H54 (cell line): ENCODE measurements at regions not wholly inside any gene's neighbourhood (a gene's known extent, or its start where the extent isn't known, plus 50 kb on each side); places are given as distances from the start of the nearest gene placed in this dataset.

ENCODE experiments used
- DNase-seq: peaks from one replicate; pipeline ENCODE4 v3.0.0; 2011; ENCODE audit warnings: low spot score, mixed read lengths; ENCODE audit not compliant: insufficient read length
- FAIRE-seq: peaks from 3 replicates; lab custom pipeline; 2011; peaks lifted over from hg19 to GRCh38; lab: Jason Lieb, UNC
- POLR2A ChIP-seq: IDR thresholded peaks from 2 replicates; pipeline ENCODE4 v1.6.1; 2011; ENCODE audit warnings: low read depth, mild to moderate bottlenecking, low read length

DNA sequence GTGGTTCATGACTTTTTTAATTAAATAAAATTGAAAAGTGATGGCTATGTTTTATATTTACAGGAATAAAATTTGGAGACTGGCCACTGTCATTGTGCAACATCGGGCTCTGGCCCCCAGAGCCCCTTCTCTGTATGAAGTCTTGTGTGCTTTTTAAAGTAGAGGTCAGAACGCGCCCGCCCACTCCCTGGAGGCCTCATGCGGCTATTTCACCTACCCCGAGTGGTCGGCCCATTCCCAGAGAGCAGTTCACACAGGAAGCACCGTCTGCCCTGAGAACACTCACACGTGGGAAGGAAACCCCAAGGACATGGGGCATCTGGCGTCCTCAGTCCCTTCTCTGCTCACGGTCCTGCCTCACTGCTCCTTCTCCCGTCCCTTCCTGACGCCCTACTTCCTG, 296.9 kb upstream of the SALL3 start:
- DNase-seq (no peak), FAIRE-seq (no peak)
- TF ChIP-seq POLR2A = no peak

- TF ChIP-seq POLR2A = no peak
- no peak for FAIRE-seq
Measured at GRCh38 chr18:78683191-78684010, 296.2 kb upstream of the SALL3 start.

GRCh38 chr18:78685250-78685979, 294.2 kb upstream of the SALL3 start:
- no peak for DNase-seq
- no peak for FAIRE-seq
- no peak for TF ChIP-seq POLR2A

More at GRCh38 chr18:78683191-78684010, 296.2 kb upstream of the SALL3 start:
- DNase-seq = no peak

- no peak for FAIRE-seq
- no peak for TF ChIP-seq POLR2A
- DNase-seq = no peak
Measured at GRCh38 chr18:78685980-78686530, 293.6 kb upstream of the SALL3 start.

DNA sequence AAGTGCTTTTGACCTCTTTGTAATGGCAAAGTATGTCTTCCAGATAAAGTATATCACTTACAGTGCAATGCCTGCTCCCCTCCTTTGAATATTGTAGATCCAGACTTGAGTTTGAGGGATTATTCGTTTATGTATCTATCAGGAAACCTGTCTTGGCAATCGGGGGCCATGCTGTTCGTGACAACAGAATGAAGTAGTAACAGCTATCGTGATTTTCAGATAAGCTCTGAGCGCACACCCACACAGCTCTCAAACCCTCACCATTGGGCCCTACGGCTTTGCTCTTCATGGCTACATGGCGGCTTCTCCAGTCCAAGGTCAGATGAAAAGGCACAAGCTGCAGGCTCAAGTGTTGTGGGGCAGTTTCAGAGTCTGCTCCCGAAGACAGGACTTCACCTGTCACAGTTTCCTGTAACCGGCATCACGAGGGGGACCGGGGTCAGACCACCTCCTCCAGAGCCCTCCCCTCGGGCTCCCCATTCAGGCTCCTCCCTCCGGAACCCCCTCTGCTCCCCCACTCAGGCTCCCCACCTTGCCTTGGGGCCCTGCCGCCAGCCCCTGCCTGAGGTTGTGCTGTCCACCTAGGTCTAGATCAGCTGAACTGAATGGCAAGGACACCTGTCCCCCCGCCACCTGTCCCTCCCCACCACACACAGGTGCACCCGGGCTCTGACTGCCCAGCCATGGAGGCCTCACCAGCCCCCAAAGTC, 292.5 kb upstream of the SALL3 start:
- TF ChIP-seq POLR2A = no peak
- DNase-seq = no peak
- FAIRE-seq = no peak

- DNase-seq = no peak
- FAIRE-seq = no peak
- TF ChIP-seq POLR2A = no peak
Measured at GRCh38 chr18:78687736-78688135, 291.9 kb upstream of the SALL3 start.

GRCh38 chr18:78688249-78688648, 291.4 kb upstream of the SALL3 start:
- no peak for TF ChIP-seq POLR2A
- FAIRE-seq (no peak), DNase-seq (no peak)

DNA sequence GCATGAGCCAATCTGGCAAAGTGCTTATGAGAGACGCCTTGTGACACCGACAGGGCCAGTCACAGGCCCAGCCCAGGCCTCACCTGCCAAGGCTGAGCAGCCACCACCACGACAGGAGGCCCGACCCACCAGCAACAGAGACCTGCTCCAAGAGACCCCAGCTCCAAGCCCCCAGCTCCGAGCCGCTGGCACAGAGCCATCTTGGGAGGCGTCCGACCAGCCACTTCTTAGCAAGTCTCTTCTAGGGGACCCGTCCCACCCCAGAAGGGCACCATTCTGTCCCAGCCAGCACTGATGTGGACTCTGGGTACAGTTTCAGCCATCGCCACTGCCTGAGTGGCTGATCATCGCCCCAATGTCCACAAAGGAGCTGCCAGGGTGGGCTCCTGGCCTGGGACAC, 290.7 kb upstream of the SALL3 start:
- FAIRE-seq = no peak
- no peak for DNase-seq
- no peak for TF ChIP-seq POLR2A

- DNase-seq = no peak
- FAIRE-seq = no peak
- TF ChIP-seq POLR2A = no peak
Measured at GRCh38 chr18:78689606-78690005, 290.0 kb upstream of the SALL3 start.

DNA sequence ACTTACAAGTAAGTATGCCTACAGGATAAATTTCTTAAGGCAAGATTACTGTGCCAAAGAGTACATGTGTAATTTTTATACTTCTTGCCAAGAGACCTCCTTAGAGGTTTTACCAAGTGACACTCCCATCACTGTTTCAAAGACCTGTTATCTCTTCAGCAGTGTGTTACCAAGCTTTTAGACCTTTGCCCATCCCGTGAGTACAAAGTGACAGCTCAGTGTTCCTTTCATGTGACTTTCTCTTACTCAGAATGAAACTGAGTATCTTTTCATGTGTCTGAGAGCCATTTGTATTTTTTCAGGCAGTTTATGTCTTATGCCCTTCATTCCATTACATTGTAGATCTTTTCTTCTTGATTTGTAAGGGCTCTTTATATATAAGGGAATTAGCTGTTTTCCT, 287.5 kb upstream of the SALL3 start:
- no peak for DNase-seq
- no peak for FAIRE-seq
- no peak for TF ChIP-seq POLR2A

DNA sequence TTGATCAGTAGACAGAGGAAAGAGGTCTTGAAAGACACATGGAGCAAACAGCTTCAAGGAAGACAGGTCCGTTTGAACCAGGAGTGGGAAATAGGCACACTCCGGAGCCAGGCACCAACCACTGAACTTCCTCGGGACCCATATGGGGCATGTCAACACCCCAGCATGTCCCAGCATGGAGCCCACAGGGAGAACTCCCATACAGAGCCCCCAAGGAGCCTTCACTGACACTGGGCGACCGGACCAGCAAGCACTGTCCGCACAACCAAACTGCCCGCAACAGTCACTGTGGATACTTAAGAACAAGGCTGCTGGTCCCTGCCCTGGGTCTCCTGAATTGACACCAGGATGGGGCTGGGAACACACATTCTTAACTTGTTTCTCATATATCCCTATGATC, 286.2 kb upstream of the SALL3 start:
- FAIRE-seq (no peak), DNase-seq (no peak)
- TF ChIP-seq POLR2A = no peak

GRCh38 chr18:78696698-78697435, 282.8 kb upstream of the SALL3 start:
- TF ChIP-seq POLR2A = no peak
- DNase-seq = no peak
- FAIRE-seq = no peak

- no peak for TF ChIP-seq POLR2A
- FAIRE-seq (no peak), DNase-seq (no peak)
Measured at GRCh38 chr18:78697446-78697845, 282.2 kb upstream of the SALL3 start.
